ENCODE measurements at regions not wholly inside any gene's neighbourhood (a gene's known extent, or its start where the extent isn't known, plus 50 kb on each side); places are given as distances from the start of the nearest gene placed in this dataset.

GRCh38 chr4:98720871-98721480 lies 62.6 kb upstream of the TSPAN5 start:
- Histone ChIP-seq H3K9me3 (peaks cover 0 to 14% (median 3%) of the 10 kb centered on the region in 4 donors), H3K36me3 (no peaks in the 10 kb centered on the region), H3K27ac (replicated peaks in 1 of 4) (no peak overlapping the region), H3K4me3 (no peak overlapping the region), H3K4me1 (no peaks in the 10 kb centered on the region), H3K27me3 (no peaks in the 10 kb centered on the region)
- DNase-seq (ENCODE audit: extremely low spot score), result peak; percentile 8
- TF ChIP-seq POLR2A (IDR thresholded peaks at IDR 0.05; ENCODE audit: low read depth), result no peak
- no peak for TF ChIP-seq POLR2AphosphoS5 (IDR thresholded peaks at IDR 0.05)
- no peak for TF ChIP-seq EP300 (IDR thresholded peaks at IDR 0.05)
- no peak for TF ChIP-seq CTCF (IDR thresholded peaks at IDR 0.05)
- WGBS, result 54% methylated on average over 3 of the region's 3 CpGs
- intact Hi-C loops (cut with DNase I), result no loop called here

DNA sequence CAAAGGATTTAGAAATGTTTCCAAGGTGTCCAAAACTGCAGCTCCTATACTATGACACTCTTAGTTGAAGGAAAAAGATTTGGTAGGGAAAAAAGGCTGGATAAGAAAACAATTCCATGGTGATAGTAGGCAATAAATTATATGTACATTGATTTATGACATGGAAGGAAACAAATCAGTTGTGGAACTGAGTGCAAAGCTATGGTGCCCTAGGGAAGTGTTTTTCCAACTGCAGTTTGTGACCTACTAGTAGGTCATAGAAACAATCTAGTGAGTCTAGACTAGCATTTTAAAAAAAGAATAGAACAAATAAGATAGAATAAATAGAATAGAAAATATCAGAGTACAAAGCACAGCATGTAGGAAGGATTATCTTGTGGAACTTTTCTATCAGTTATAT lies 58.4 kb upstream of the TSPAN5 start:
- Histone ChIP-seq H3K27me3 (no peaks in the 10 kb centered on the region), H3K36me3 (no peaks in the 10 kb centered on the region), H3K4me3 (no peak overlapping the region), H3K9me3 (no peaks in the 10 kb centered on the region), H3K27ac (replicated peaks in 1 of 4) (no peak overlapping the region), H3K4me1 (no peaks in the 10 kb centered on the region)
- TF ChIP-seq CTCF (IDR thresholded peaks at IDR 0.05), result no peak
- TF ChIP-seq EP300 (IDR thresholded peaks at IDR 0.05), result no peak
- TF ChIP-seq POLR2A (IDR thresholded peaks at IDR 0.05; ENCODE audit: low read depth), result no peak
- no peak for TF ChIP-seq POLR2AphosphoS5 (IDR thresholded peaks at IDR 0.05)
- intact Hi-C loops (cut with DNase I), result no loop called here
- DNase-seq (ENCODE audit: extremely low spot score), result no peak

DNA sequence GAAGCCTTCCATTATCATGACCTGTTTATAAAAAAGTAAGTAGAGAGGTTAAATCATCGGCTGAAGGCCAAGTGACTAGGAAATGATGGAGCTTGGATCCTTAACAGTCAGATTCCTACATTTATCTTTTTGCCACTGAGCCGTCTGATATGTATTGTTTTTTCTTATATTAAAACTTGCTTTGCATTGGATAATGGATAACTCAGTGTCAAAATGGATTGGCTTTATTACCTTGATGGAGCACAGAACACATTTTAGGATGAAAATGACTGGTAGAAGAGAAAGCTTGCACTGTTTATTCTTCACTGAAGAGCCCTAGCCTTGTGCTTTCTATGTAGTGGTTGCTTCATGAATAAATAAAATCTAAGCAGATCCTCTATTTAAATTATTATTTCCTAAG lies 54.2 kb upstream of the TSPAN5 start:
- no peaks in the 10 kb centered on the region for H3K4me1 ChIP-seq
- 56% methylated on average over 2 of the region's 2 CpGs for WGBS
- TF ChIP-seq POLR2AphosphoS5 (IDR thresholded peaks at IDR 0.05) (no peak), EP300 (IDR thresholded peaks at IDR 0.05) (no peak), POLR2A (IDR thresholded peaks at IDR 0.05; ENCODE audit: low read depth) (no peak)
- no peaks in the 10 kb centered on the region for H3K27me3 ChIP-seq
- no peaks in the 10 kb centered on the region for H3K9me3 ChIP-seq
- intact Hi-C loops (cut with DNase I), result no loop called here
- no peaks in the 10 kb centered on the region for H3K36me3 ChIP-seq
- no peak for DNase-seq (ENCODE audit: extremely low spot score)
- H3K27ac ChIP-seq (replicated peaks in 1 of 4), result no peak overlapping the region
- H3K4me3 ChIP-seq, result no peak overlapping the region

- TF ChIP-seq EP300 (IDR thresholded peaks at IDR 0.05), result no peak
- TF ChIP-seq CTCF (IDR thresholded peaks at IDR 0.05), result no peak
These were observed 53.1 kb upstream of the TSPAN5 start for GRCh38 chr4:98711526-98711925.

DNA sequence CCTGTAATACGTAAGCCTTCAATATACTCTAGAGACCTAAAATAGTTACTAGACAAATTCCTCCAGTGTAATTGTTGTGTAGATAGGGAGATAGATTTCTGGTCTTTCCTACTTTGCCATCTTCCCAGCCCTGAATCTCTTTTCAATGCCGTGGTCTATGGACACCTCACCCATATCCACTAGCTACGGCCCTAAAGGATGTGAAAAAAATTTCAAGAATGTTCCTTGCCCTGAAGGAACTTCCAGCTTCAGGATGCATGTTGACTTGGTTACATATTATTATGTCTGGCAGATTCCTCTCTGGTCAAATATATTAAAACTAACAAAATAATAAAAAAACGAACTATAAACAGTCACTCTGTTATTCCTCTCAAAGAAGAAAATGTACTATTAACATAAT lies 52.4 kb upstream of the TSPAN5 start:
- TF ChIP-seq POLR2A (IDR thresholded peaks at IDR 0.05; ENCODE audit: low read depth) (no peak), CTCF (IDR thresholded peaks at IDR 0.05) (no peak), POLR2AphosphoS5 (IDR thresholded peaks at IDR 0.05) (no peak), EP300 (IDR thresholded peaks at IDR 0.05) (no peak)
- WGBS, result 62% methylated on average over 4 of the region's 4 CpGs
- intact Hi-C loops (cut with DNase I), result no loop called here

More at GRCh38 chr4:98711526-98711925, 53.1 kb upstream of the TSPAN5 start:
- Histone ChIP-seq H3K27ac (replicated peaks in 1 of 4) (no peak overlapping the region), H3K27me3 (no peaks in the 10 kb centered on the region), H3K4me1 (no peaks in the 10 kb centered on the region), H3K4me3 (no peak overlapping the region), H3K9me3 (no peaks in the 10 kb centered on the region), H3K36me3 (no peaks in the 10 kb centered on the region)
- intact Hi-C loops (cut with DNase I), result no loop called here
- DNase-seq (ENCODE audit: extremely low spot score), result no peak

More for the DNA sequence above, 52.4 kb upstream of the TSPAN5 start:
- no peak overlapping the region for H3K27ac ChIP-seq (replicated peaks in 1 of 4)
- no peaks in the 10 kb centered on the region for H3K9me3 ChIP-seq
- no peak for DNase-seq (ENCODE audit: extremely low spot score)
- H3K4me1 ChIP-seq, result no peaks in the 10 kb centered on the region
- H3K4me3 ChIP-seq, result no peak overlapping the region
- no peaks in the 10 kb centered on the region for H3K27me3 ChIP-seq
- H3K36me3 ChIP-seq, result no peaks in the 10 kb centered on the region

Small RNA genes in the stretch of these regions (small RNA-seq; reads per million reads assigned to genes)
- gene AC114811.1, result 0 reads per million in 3 donors
